Stimulated activated CD8-positive, alpha-beta memory T cell treated with anti-CD3 and anti-CD28 coated beads, Interleukin-12 subunit alpha, Interleukin-12 subunit beta, amount 100 ng/mL, for 4 hours (primary cell): ENCODE measurements at regions not wholly inside any gene's neighbourhood (a gene's known extent, or its start where the extent isn't known, plus 50 kb on each side); places are given as distances from the start of the nearest gene placed in this dataset.
"Not testable (repeated sequence)": the region's sequence is repeated elsewhere in the genome, so short reads cannot be mapped to it uniquely, and the experiment has no call there.

Source experiments
- DNase-seq: peaks from one replicate; pipeline ENCODE4 v3.0.0-alpha.2; 2020; ENCODE audit warnings: low read depth

DNA sequence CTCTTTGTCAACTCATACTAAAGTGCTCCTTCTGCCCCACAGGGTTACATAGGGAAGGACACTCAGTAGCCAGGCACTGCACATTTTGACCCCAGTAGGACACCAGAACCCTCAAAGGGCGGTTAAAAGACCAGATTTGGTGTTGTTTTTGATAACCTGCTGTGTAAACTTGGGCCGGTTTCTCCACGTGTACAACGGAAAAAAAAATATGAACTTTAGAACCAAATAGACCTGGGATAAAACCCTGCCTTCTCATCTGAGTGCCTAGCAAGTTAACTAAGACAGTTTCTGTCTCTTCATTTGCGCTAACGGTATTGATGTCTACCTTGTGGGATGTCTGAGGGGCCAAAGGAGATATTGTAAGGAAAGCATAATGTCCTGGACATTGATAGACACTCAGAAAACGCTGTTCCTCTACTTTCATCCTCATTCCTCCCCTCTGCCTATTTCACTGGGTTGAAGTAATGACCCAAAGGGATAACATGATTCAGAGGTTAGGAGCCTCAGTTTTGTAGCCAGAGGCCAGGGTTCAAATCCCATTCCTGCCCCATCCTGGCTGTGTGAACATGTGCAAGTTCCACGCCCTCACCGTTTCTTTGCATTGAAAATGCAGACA lies 155.9 kb upstream of the LPP start:
- DNase-seq = no peak

GRCh38 chr3:187998611-187999010 lies 155.3 kb upstream of the LPP start:
- no peak for DNase-seq

DNA sequence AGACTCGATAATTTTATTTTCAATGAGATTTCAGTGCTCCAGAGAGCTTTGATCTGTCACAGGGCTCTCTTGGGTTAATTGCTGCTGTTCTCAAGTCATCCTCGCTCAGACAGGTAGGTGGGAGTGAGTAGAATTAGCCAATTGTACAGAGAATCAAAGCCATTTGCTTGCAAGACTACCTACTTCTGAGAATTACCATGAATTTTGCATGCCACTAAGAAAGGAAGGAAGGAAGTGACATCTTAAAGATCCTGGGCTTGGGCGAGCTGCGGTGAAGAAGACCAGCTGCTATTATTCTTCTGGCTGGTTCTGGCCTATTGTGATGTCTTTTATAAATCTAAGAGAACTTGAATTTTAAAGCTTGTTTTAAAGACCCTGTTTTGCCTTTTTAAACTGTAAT lies 154.1 kb upstream of the LPP start:
- no peak for DNase-seq

DNA sequence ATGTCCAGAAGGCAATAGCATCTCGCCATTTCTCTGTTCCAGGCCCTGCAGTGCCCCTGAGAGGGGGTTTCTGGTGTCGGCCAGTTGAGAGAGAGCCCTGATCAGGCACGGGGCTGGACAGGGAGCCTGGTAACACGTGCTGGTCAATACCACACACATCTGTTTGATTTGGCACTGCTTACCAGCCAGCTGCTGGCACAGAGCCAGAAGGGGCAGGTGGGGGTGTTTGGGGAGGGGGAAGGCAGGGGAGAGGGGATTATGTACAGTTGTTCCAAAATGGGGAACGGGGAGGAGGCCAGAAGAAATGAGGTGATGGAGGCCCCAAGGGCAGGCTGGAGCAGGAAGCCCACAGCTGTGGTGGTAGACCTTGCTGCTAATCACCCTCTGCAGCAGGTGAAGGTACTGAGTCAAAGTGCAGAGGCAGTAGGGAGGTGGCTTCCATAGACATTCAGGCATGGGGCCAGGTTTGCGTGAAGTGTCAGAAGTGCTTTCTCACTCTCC lies 153.5 kb upstream of the LPP start:
- no peak for DNase-seq

DNA sequence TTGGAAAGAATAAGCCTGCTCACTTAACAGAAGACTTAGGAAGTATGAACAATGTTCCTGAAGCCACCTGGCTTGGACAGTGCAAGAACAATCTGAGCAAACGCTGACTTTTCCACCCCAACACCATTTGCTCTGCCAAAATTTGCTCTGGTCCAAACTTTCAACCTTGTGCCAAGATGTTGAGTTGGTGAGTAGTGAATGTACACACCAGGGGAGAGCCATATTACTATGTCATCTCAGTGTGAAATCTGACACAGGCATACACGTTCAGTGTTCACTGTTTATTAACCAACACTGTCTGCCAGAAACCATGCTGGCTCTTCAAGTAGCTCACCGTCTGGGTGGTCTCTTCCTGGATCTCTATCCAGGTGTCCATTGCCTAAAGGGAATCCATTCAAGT lies 152.9 kb upstream of the LPP start:
- no peak for DNase-seq

- no peak for DNase-seq
Observed at GRCh38 chr3:188001926-188002325, 152.0 kb upstream of the LPP start.

- no peak for DNase-seq
Observed at GRCh38 chr3:188002626-188003138, 151.3 kb upstream of the LPP start.

GRCh38 chr3:188003188-188004171 lies 150.5 kb upstream of the LPP start:
- no peak for DNase-seq

- DNase-seq = no peak
Observed at GRCh38 chr3:188006726-188007393, 147.1 kb upstream of the LPP start.

DNA sequence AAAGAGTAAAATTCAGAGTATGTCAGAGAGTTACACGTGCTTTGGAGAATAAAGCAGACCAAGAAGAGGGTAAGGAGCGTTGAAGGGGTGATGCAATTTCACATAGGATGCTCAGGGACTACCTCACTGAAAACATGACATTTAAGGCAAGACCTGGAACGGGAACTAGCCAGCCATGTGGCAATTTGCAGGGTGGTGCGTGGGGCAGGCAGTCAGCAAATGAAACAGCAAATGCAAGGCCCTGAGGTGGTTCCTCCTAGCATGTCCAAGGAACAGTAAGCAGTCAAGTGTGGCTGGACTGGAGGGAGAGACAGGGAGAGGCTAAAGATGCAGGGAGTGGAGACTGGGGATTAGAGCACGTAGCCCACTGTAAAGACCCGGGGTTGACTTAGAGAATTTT lies 146.1 kb upstream of the LPP start:
- no peak for DNase-seq

DNA sequence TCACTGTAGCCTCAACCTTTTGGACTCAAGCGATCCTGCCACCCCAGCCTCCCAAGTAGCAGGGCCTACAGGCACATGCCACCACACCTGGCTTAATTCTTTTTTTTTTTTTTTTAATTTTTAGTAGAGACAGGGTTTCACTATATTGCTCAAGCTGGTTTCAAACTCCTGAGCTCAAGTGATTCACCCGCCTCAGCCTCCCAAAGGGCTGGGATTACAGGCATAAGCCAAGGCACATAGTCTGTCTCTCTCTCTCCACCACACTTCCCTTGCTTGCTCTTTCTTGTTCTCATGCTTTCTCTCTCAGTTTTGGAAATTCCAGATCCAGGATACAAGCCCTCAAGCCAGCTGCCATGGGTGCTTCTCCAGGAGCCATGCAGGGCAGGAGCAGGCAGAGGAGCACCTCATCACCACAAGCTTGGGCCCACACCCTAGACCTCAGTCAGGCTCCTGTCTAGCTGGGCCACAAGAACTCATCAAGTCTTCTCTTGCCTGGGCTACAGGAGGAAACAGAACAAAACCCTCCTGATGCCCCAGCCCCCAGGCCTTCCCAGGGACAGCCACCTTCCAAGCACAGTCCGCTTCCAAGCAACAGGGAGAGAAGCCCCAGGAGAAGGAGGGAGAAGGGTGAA lies 145.3 kb upstream of the LPP start:
- DNase-seq = no peak

DNA sequence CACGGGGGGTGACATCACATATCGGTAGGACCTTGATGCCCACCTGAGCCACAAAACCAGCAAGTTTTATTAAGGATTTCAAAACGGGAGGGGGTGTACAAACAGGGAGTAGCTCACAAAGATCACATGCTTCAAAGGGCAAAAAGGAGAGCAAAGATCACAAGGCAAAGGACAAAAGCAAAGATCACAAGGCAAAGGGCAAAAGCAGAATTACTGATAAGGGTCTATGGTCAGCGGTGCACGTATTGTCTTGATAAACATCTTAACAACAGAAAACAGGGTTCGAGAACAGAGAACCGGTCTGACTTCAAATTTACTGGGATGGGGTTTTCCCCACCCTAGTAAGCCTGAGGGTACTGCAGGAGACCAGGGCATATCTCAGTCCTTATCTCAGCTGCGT lies 143.5 kb upstream of the LPP start:
- no peak for DNase-seq

GRCh38 chr3:188019727-188020126 lies 134.2 kb upstream of the LPP start:
- no peak for DNase-seq

DNA sequence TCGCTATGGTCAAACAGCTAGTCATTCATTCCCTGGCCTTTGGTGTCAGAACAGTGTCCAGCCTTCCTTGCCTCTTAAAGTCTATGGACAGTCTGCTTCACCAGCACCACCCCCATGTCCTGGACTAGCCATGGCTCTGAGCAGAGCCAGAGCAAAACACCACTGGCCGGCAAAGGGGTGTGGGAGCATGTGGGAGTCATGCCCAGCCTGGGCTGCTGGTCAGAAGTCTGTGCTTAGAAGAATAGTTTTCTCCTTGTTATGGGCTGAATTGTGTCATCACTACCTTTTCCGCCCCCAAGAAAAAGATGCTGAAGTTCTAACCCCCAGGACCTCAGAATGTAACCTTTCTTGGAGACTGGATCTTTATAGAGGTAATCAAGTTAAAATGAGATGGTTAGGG lies 132.9 kb upstream of the LPP start:
- DNase-seq = no peak

GRCh38 chr3:188021502-188022040 lies 132.4 kb upstream of the LPP start:
- no peak for DNase-seq

- DNase-seq = not testable (repeated sequence)
Observed at GRCh38 chr3:188022902-188023301, 131.1 kb upstream of the LPP start.

DNA sequence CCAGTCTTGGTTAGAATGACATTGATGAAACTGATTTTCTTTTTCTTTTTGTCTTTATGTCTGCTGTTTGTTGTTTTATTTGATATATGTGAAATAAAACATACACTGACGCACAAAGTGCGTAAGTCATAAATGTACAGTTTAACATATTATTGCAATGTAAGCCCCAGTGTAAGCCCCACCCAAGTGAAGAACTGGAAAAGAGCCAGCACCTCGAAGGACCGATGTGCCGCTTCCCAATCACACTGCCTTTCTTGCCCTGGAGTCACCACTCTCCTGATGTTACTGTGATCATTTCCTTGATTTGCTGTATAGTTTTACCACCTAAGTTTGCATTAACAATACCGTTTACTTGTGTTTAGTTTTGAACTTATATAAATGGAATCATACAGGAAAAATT lies 128.4 kb upstream of the LPP start:
- no peak for DNase-seq

GRCh38 chr3:188026191-188026968 lies 127.6 kb upstream of the LPP start:
- no peak for DNase-seq

GRCh38 chr3:188031121-188031520 lies 122.8 kb upstream of the LPP start:
- no peak for DNase-seq

- DNase-seq = no peak
Observed at GRCh38 chr3:188034989-188035388, 119.0 kb upstream of the LPP start.
